ENCODE measurements at regions not wholly inside any gene's neighbourhood (a gene's known extent, or its start where the extent isn't known, plus 50 kb on each side); places are given as distances from the start of the nearest gene placed in this dataset.

- ChIA-PET POLR2A (no interaction called here), CTCF (no interaction called here)
- no peak for ATAC-seq
- TF ChIP-seq CTCF (IDR thresholded peaks at IDR 0.05) = no peak
- H3K27ac Mint-ChIP-seq = no peak overlapping the region
- peaks cover 2% of the 10 kb centered on the region for H3K9me3 Mint-ChIP-seq
- H3K4me1 Mint-ChIP-seq (ENCODE audit: low read depth) = no peaks in the 10 kb centered on the region
- no peak overlapping the region for H3K4me3 Mint-ChIP-seq
- no peak for DNase-seq
- no peaks in the 10 kb centered on the region for H3K36me3 Mint-ChIP-seq (ENCODE audit: low read depth)
- no peaks in the 10 kb centered on the region for H3K27me3 Mint-ChIP-seq
- intact Hi-C loops (cut with micrococcal nuclease) = no loop called here
Observed at GRCh38 chr2:153567367-153567766, 88.8 kb upstream of the RPRM start.

GRCh38 chr2:153568105-153568504, 89.5 kb upstream of the RPRM start:
- no peak for ATAC-seq
- Mint-ChIP-seq H3K27me3 (no peaks in the 10 kb centered on the region), H3K27ac (no peak overlapping the region), H3K4me3 (no peak overlapping the region), H3K36me3 (ENCODE audit: low read depth) (no peaks in the 10 kb centered on the region), H3K9me3 (peaks cover 2% of the 10 kb centered on the region), H3K4me1 (ENCODE audit: low read depth) (no peaks in the 10 kb centered on the region)
- intact Hi-C loops (cut with micrococcal nuclease) = no loop called here
- ChIA-PET CTCF (no interaction called here), POLR2A (no interaction called here)
- DNase-seq = no peak
- no peak for TF ChIP-seq CTCF (IDR thresholded peaks at IDR 0.05)

- ATAC-seq = no peak
Observed at GRCh38 chr2:153575171-153575853, 96.8 kb upstream of the RPRM start.

GRCh38 chr2:153584244-153584643, 105.7 kb upstream of the RPRM start:
- no peak overlapping the region for H3K27ac Mint-ChIP-seq
- H3K4me1 Mint-ChIP-seq (ENCODE audit: low read depth) = no peaks in the 10 kb centered on the region
- intact Hi-C loops (cut with micrococcal nuclease) = no loop called here
- H3K36me3 Mint-ChIP-seq (ENCODE audit: low read depth) = no peaks in the 10 kb centered on the region
- no peak for DNase-seq
- POLR2A ChIA-PET = no interaction called here
- no peaks in the 10 kb centered on the region for H3K27me3 Mint-ChIP-seq
- no peak for TF ChIP-seq CTCF (IDR thresholded peaks at IDR 0.05)
- H3K9me3 Mint-ChIP-seq = peaks cover 5% of the 10 kb centered on the region
- H3K4me3 Mint-ChIP-seq = no peak overlapping the region
- CTCF ChIA-PET = interaction anchor here (1.2 kb wide), 1 partner anchor 15 kb away, joined by 3 read pairs; no protein-coding TSS in a partner anchor
- no peak for ATAC-seq

More at GRCh38 chr2:153575171-153575853, 96.8 kb upstream of the RPRM start:
- no peaks in the 10 kb centered on the region for H3K27me3 Mint-ChIP-seq
- no peak overlapping the region for H3K27ac Mint-ChIP-seq
- ChIA-PET POLR2A (no interaction called here), CTCF (interaction anchor here (1.3 kb wide), 1 partner anchor 56 kb away, joined by 3 read pairs; no protein-coding TSS in a partner anchor)
- no peak for DNase-seq
- H3K4me3 Mint-ChIP-seq = no peak overlapping the region
- intact Hi-C loops (cut with micrococcal nuclease) = no loop called here
- no peaks in the 10 kb centered on the region for H3K36me3 Mint-ChIP-seq (ENCODE audit: low read depth)
- H3K9me3 Mint-ChIP-seq = peaks cover 2% of the 10 kb centered on the region
- no peaks in the 10 kb centered on the region for H3K4me1 Mint-ChIP-seq (ENCODE audit: low read depth)
- no peak for TF ChIP-seq CTCF (IDR thresholded peaks at IDR 0.05)

GRCh38 chr2:153588408-153588807, 109.8 kb upstream of the RPRM start:
- DNase-seq (no peak), ATAC-seq (no peak)
- POLR2A ChIA-PET = no interaction called here
- intact Hi-C loops (cut with micrococcal nuclease) = no loop called here
- no peak overlapping the region for H3K4me3 Mint-ChIP-seq
- H3K27me3 Mint-ChIP-seq = no peaks in the 10 kb centered on the region
- peaks cover 7% of the 10 kb centered on the region for H3K9me3 Mint-ChIP-seq
- no peaks in the 10 kb centered on the region for H3K4me1 Mint-ChIP-seq (ENCODE audit: low read depth)
- TF ChIP-seq CTCF (IDR thresholded peaks at IDR 0.05) = no peak
- CTCF ChIA-PET = no interaction called here
- H3K27ac Mint-ChIP-seq = no peak overlapping the region
- H3K36me3 Mint-ChIP-seq (ENCODE audit: low read depth) = no peaks in the 10 kb centered on the region
